Kidney tubule cell (primary cell): ENCODE measurements at regions not wholly inside any gene's neighbourhood (a gene's known extent, or its start where the extent isn't known, plus 50 kb on each side); places are given as distances from the start of the nearest gene placed in this dataset.
"Not testable (repeated sequence)": the region's sequence is repeated elsewhere in the genome, so short reads cannot be mapped to it uniquely, and the experiment has no call there.

Experiments used
- DNase-seq: peaks from one replicate; pipeline ENCODE4 v3.0.0-alpha.2; 2018; ENCODE audit warnings: low spot score

GRCh38 chr11:103806130-103806895 is 230.1 kb upstream of the DDI1 start:
- peak; percentile 85 for DNase-seq

GRCh38 chr11:103807806-103808205 is 228.6 kb upstream of the DDI1 start:
- DNase-seq = peak; percentile 55

GRCh38 chr11:103808252-103808651 is 228.2 kb upstream of the DDI1 start:
- DNase-seq = no peak

GRCh38 chr11:103811870-103812455 is 224.5 kb upstream of the DDI1 start:
- no peak for DNase-seq

- no peak for DNase-seq
Measured at GRCh38 chr11:103812680-103813079, 223.8 kb upstream of the DDI1 start.

GRCh38 chr11:103820345-103820744 is 216.1 kb upstream of the DDI1 start:
- not testable (repeated sequence) for DNase-seq

GRCh38 chr11:103824116-103824515 is 212.3 kb upstream of the DDI1 start:
- DNase-seq = no peak

GRCh38 chr11:103825469-103825868 is 211.0 kb upstream of the DDI1 start:
- DNase-seq = no peak

- no peak for DNase-seq
Measured at GRCh38 chr11:103826856-103827255, 209.6 kb upstream of the DDI1 start.

GRCh38 chr11:103829596-103829995 is 206.8 kb upstream of the DDI1 start:
- no peak for DNase-seq

- no peak for DNase-seq
Measured at GRCh38 chr11:103830205-103830604, 206.2 kb upstream of the DDI1 start.

GRCh38 chr11:103832762-103833161 is 203.7 kb upstream of the DDI1 start:
- no peak for DNase-seq

GRCh38 chr11:103842191-103842590 is 194.2 kb upstream of the DDI1 start:
- no peak for DNase-seq

GRCh38 chr11:103842795-103843194 is 193.6 kb upstream of the DDI1 start:
- DNase-seq = no peak

GRCh38 chr11:103844327-103845215 is 191.9 kb upstream of the DDI1 start:
- no peak for DNase-seq

- no peak for DNase-seq
Measured at GRCh38 chr11:103845331-103845730, 191.1 kb upstream of the DDI1 start.

GRCh38 chr11:103848686-103849085 is 187.8 kb upstream of the DDI1 start:
- DNase-seq = no peak

- no peak for DNase-seq
Measured at GRCh38 chr11:103849366-103849765, 187.1 kb upstream of the DDI1 start.

- peak; percentile 36 for DNase-seq
Measured at GRCh38 chr11:103850419-103851165, 185.8 kb upstream of the DDI1 start.

- DNase-seq = peak; percentile 72
Measured at GRCh38 chr11:103851166-103851651, 185.2 kb upstream of the DDI1 start.
